HepG2 (cell line): ENCODE measurements at regions not wholly inside any gene's neighbourhood (a gene's known extent, or its start where the extent isn't known, plus 50 kb on each side); places are given as distances from the start of the nearest gene placed in this dataset.

Source experiments
- ATAC-seq: fragments of 200-7000 bp; cut with Tn5 transposase; 3 replicates; pipeline ENCODE4 v1.9.1; 2020; ENCODE audit warnings: mild to moderate bottlenecking, moderate library complexity
- BruUV-seq: library from RNA; stranded (reverse); fragments of 400-500 nt; replicated peaks from 2 replicates; lab custom pipeline; 2021; lab: Mats Ljungman, UMichigan
- CTCF ChIA-PET: fragments of 300-600 bp; formaldehyde crosslinking; extraction: SDS; loops from one replicate; lab custom pipeline; 2021; ENCODE audit warnings: low total read pairs, inconsistent platforms, low intra/inter-chr PET ratio; lab: Yijun Ruan, JAX
- POLR2A ChIA-PET: fragments of 350-600 bp; sonication (Branson Sonifier 250); formaldehyde crosslinking; loops from one replicate; lab custom pipeline; 2020; ENCODE audit warnings: antibody characterized with exemption, inconsistent platforms; lab: Yijun Ruan, JAX
- DNase-seq: peaks from one replicate; pipeline ENCODE4 v3.0.0-alpha.2; 2015; ENCODE audit warnings: low spot score
- FAIRE-seq: peaks from 3 replicates; lab custom pipeline; 2011; peaks lifted over from hg19 to GRCh38; lab: Jason Lieb, UNC
- H2AFZ ChIP-seq: one replicate; pipeline ENCODE4 v1.6.1; 2011; ENCODE audit warnings: low read length, inconsistent platforms
- H3K27ac ChIP-seq: fragments of 300-600 bp; 3 replicates; pipeline ENCODE4 v1.8.0; 2011; ENCODE audit warnings: mixed run types, mild to moderate bottlenecking, mixed read lengths, low read length, inconsistent platforms; ENCODE audit not compliant: insufficient read depth; ENCODE audit errors: extremely low read length
- H3K27me3 ChIP-seq, 2 experiments: fragments of 200-600 bp in 1 of 2; 2 replicates in 1 of 2; 3 replicates in 1 of 2; pipeline versions ENCODE4 v1.6.0 to v1.8.0; 2011; ENCODE audit warnings: low read length in 2 of 2, mild to moderate bottlenecking in 2 of 2, moderate library complexity in 2 of 2, inconsistent platforms in 1 of 2; ENCODE audit not compliant: insufficient read depth in 2 of 2, control insufficient read depth in 1 of 2
- H3K36me3 ChIP-seq, 2 experiments: fragments of 200-600 bp in 1 of 2; replicated peaks in 1 of 2; 2 replicates in 1 of 2; 3 replicates in 1 of 2; pipeline versions ENCODE4 v1.5.1 to v1.8.0; 2011; ENCODE audit warnings: low read length in 2 of 2, inconsistent platforms in 1 of 2; ENCODE audit not compliant: insufficient read depth in 2 of 2, control insufficient read depth in 1 of 2
- H3K4me1 ChIP-seq: 2 replicates; pipeline ENCODE4 v1.5.1; 2012; ENCODE audit warnings: low read length, inconsistent platforms; ENCODE audit not compliant: insufficient read depth
- H3K4me2 ChIP-seq: 2 replicates; pipeline ENCODE4 v1.6.0; 2011; ENCODE audit warnings: low read depth, low read length, inconsistent platforms
- H3K4me3 ChIP-seq, 3 experiments: fragments of 200-600 bp in 1 of 3; sonication (generic), shearing (Covaris generic) in 1 of 3; replicated peaks in 1 of 3; 2 replicates each; pipeline ENCODE4 v1.5.1; 2011 to 2016; ENCODE audit warnings: low read length in 3 of 3, inconsistent platforms in 2 of 3, low read depth in 2 of 3, mild to moderate bottlenecking in 2 of 3, control low read depth in 1 of 3, mixed read lengths in 1 of 3; ENCODE audit not compliant: insufficient read depth in 1 of 3
- H3K79me2 ChIP-seq: one replicate; pipeline ENCODE4 v1.6.1; 2011; ENCODE audit warnings: low read length, inconsistent platforms; ENCODE audit not compliant: insufficient read depth
- H3K9ac ChIP-seq: 2 replicates; pipeline ENCODE4 v1.6.0; 2011; ENCODE audit warnings: mild to moderate bottlenecking, low read depth, low read length, inconsistent platforms; ENCODE audit not compliant: insufficient read depth
- H3K9me3 ChIP-seq: 2 replicates; pipeline ENCODE4 v1.5.1; 2012; ENCODE audit warnings: mild to moderate bottlenecking, low read length
- H4K20me1 ChIP-seq: 2 replicates; pipeline ENCODE4 v1.6.0; 2011; ENCODE audit warnings: inconsistent platforms, mild to moderate bottlenecking, low read length, moderate library complexity; ENCODE audit not compliant: insufficient read depth
- AKAP8 ChIP-seq: sonication (generic); formaldehyde crosslinking; IDR thresholded peaks from 2 replicates; pipeline ENCODE4 v1.5.1; 2020; ENCODE audit warnings: mild to moderate bottlenecking, missing genetic modification reagents
- FOXJ3 ChIP-seq: sonication (generic); formaldehyde crosslinking; IDR thresholded peaks from 2 replicates; pipeline ENCODE4 v1.4.0; 2020; ENCODE audit warnings: missing genetic modification reagents, mild to moderate bottlenecking, borderline replicate concordance
- HNF4G ChIP-seq, 2 experiments: sonication (generic) in 1 of 2; formaldehyde crosslinking in 1 of 2; IDR thresholded peaks; 2 replicates each; pipeline versions ENCODE4 v1.4.0 to v1.6.1; 2011 to 2020; ENCODE audit warnings: borderline replicate concordance in 2 of 2, low read depth in 2 of 2, mild to moderate bottlenecking in 2 of 2, low read length in 1 of 2, missing genetic modification reagents in 1 of 2, moderate library complexity in 1 of 2
- HNRNPUL1 ChIP-seq: fragments of 200-400 bp; formaldehyde crosslinking; IDR thresholded peaks from 2 replicates; pipeline ENCODE4 v1.6.1; 2017; ENCODE audit warnings: low read depth, mild to moderate bottlenecking, low read length, moderate library complexity
- MEIS1 ChIP-seq: sonication (generic); formaldehyde crosslinking; IDR thresholded peaks from 2 replicates; pipeline ENCODE4 v1.9.0; 2021; ENCODE audit warnings: mild to moderate bottlenecking, missing genetic modification reagents, moderate library complexity, borderline replicate concordance
- RXRB ChIP-seq: IDR thresholded peaks from 2 replicates; pipeline ENCODE4 v1.6.1; 2016; ENCODE audit warnings: borderline replicate concordance, missing genetic modification reagents, missing compliant biosample characterization
- SRF ChIP-seq: IDR thresholded peaks from 2 replicates; pipeline ENCODE4 v1.6.1; 2011; ENCODE audit warnings: mild to moderate bottlenecking, low read depth, low read length, moderate library complexity
- STAT5B ChIP-seq: sonication (generic); formaldehyde crosslinking; IDR thresholded peaks from 2 replicates; pipeline ENCODE4 v1.4.0; 2020; ENCODE audit warnings: missing genetic modification reagents
- TOE1 ChIP-seq: sonication (generic); formaldehyde crosslinking; IDR thresholded peaks from 2 replicates; pipeline ENCODE4 v1.4.0; 2020; ENCODE audit warnings: mild to moderate bottlenecking, missing genetic modification reagents
- ZFP62 ChIP-seq: sonication (generic); formaldehyde crosslinking; IDR thresholded peaks from 2 replicates; pipeline ENCODE4 v1.4.0; 2020; ENCODE audit warnings: missing genetic modification reagents
- ZNF274 ChIP-seq: sonication (generic); formaldehyde crosslinking; IDR thresholded peaks from 2 replicates; pipeline ENCODE4 v1.5.1; 2020; ENCODE audit warnings: mild to moderate bottlenecking, missing genetic modification reagents
- ZNF607 ChIP-seq: sonication (generic); formaldehyde crosslinking; IDR thresholded peaks from 2 replicates; pipeline ENCODE4 v1.5.1; 2020; ENCODE audit warnings: missing genetic modification reagents, mild to moderate bottlenecking, borderline replicate concordance
- ZNF772 ChIP-seq: sonication (generic); formaldehyde crosslinking; IDR thresholded peaks from 2 replicates; pipeline ENCODE4 v1.5.0; 2020; ENCODE audit warnings: mild to moderate bottlenecking, missing genetic modification reagents
- WGBS: methylation state at CpG from one replicate; pipeline ENCODE4 v1.1.6; 2017; ENCODE audit warnings: low lambda C conversion rate; 5-methylcytosine and 5-hydroxymethylcytosine counted together
- in situ Hi-C: cut with HindIII; loops from 2 replicates; pipeline ENCODE4 v1.10.0; 2017; ENCODE audit warnings: low pct_unique_long_range_greater_than_20kb; ENCODE audit not compliant: extremely low pct_ligation_motif_present
- intact Hi-C: fragments of 100-400 bp; cut with micrococcal nuclease; formaldehyde crosslinking; loops from one replicate; pipeline ENCODE4 v1.10.0; 2022; ENCODE audit not compliant: unreplicated experiment
- TF ChIP-seq, protein P1 (sequence below): sonication (generic); formaldehyde crosslinking; IDR thresholded peaks from 2 replicates; pipeline ENCODE4 v1.5.0; 2020; ENCODE audit warnings: mild to moderate bottlenecking, missing genetic modification reagents
- TF ChIP-seq, protein P2 (sequence below): sonication (generic); formaldehyde crosslinking; IDR thresholded peaks from 2 replicates; pipeline ENCODE4 v1.5.0; 2020; ENCODE audit warnings: mild to moderate bottlenecking, low read depth, missing genetic modification reagents, borderline replicate concordance
- TF ChIP-seq, protein P3 (sequence below): sonication (generic); formaldehyde crosslinking; IDR thresholded peaks from 2 replicates; pipeline ENCODE4 v1.8.0; 2022; ENCODE audit warnings: missing genetic modification reagents, mild to moderate bottlenecking, moderate library complexity, borderline replicate concordance
- TF ChIP-seq, protein P4 (sequence below): sonication (generic); formaldehyde crosslinking; IDR thresholded peaks from 2 replicates; pipeline ENCODE4 v1.4.0; 2020; ENCODE audit warnings: mild to moderate bottlenecking, missing genetic modification reagents
- TF ChIP-seq, protein P5 (sequence below): sonication (generic); formaldehyde crosslinking; IDR thresholded peaks from 2 replicates; pipeline ENCODE4 v1.4.0; 2020; ENCODE audit warnings: mild to moderate bottlenecking, missing genetic modification reagents

DNA sequence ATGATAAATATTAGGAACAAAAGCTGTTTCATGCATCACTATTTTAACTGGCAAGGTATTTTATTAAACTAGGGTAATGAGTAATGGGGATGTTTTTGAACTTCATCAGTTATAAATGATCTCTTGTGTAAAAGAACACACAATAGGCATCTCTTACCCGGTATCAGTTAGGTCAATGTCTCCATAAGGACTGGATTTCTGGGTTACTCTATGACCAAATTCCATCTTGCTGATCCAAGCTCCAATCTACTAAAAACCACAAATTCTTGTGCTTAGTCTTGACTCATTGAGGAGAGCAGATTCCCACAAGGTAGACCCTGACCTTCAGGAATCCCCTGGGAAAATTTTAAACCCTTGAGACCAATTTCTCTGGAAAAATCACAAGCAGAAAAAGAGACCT is 1167.7 kb downstream of the XPNPEP1 start:
- POLR2A ChIA-PET: no interaction called here
- in situ Hi-C loops: no loop called here
- FAIRE-seq: no peak
- TF ChIP-seq, protein P1, sequence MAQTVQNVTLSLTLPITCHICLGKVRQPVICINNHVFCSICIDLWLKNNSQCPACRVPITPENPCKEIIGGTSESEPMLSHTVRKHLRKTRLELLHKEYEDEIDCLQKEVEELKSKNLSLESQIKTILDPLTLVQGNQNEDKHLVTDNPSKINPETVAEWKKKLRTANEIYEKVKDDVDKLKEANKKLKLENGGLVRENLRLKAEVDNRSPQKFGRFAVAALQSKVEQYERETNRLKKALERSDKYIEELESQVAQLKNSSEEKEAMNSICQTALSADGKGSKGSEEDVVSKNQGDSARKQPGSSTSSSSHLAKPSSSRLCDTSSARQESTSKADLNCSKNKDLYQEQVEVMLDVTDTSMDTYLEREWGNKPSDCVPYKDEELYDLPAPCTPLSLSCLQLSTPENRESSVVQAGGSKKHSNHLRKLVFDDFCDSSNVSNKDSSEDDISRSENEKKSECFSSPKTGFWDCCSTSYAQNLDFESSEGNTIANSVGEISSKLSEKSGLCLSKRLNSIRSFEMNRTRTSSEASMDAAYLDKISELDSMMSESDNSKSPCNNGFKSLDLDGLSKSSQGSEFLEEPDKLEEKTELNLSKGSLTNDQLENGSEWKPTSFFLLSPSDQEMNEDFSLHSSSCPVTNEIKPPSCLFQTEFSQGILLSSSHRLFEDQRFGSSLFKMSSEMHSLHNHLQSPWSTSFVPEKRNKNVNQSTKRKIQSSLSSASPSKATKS (CRISPR knock-in tag): no peak
- TF ChIP-seq ZNF607 (CRISPR knock-in tag) (no peak), RXRB (CRISPR knock-in tag) (no peak), MEIS1 (CRISPR knock-in tag) (no peak), FOXJ3 (no peak), ZNF772 (no peak), SRF (no peak), HNF4G (IDR thresholded peaks at IDR 0.05; ENCODE audit: borderline replicate concordance, low read depth, low read length) (no peak), HNF4G (CRISPR knock-in tag; IDR thresholded peaks at IDR 0.05; ENCODE audit: borderline replicate concordance, low read depth) (no peak), STAT5B (CRISPR knock-in tag) (no peak), ZNF274 (no peak), AKAP8 (CRISPR knock-in tag) (no peak), TOE1 (CRISPR knock-in tag) (no peak), ZFP62 (CRISPR knock-in tag) (no peak), HNRNPUL1 (no peak)
- TF ChIP-seq, protein P2, sequence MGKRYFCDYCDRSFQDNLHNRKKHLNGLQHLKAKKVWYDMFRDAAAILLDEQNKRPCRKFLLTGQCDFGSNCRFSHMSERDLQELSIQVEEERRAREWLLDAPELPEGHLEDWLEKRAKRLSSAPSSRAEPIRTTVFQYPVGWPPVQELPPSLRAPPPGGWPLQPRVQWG (CRISPR knock-in tag): no peak
- TF ChIP-seq, protein P3, sequence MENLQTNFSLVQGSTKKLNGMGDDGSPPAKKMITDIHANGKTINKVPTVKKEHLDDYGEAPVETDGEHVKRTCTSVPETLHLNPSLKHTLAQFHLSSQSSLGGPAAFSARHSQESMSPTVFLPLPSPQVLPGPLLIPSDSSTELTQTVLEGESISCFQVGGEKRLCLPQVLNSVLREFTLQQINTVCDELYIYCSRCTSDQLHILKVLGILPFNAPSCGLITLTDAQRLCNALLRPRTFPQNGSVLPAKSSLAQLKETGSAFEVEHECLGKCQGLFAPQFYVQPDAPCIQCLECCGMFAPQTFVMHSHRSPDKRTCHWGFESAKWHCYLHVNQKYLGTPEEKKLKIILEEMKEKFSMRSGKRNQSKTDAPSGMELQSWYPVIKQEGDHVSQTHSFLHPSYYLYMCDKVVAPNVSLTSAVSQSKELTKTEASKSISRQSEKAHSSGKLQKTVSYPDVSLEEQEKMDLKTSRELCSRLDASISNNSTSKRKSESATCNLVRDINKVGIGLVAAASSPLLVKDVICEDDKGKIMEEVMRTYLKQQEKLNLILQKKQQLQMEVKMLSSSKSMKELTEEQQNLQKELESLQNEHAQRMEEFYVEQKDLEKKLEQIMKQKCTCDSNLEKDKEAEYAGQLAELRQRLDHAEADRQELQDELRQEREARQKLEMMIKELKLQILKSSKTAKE (CRISPR knock-in tag): no peak
- TF ChIP-seq, protein P4, sequence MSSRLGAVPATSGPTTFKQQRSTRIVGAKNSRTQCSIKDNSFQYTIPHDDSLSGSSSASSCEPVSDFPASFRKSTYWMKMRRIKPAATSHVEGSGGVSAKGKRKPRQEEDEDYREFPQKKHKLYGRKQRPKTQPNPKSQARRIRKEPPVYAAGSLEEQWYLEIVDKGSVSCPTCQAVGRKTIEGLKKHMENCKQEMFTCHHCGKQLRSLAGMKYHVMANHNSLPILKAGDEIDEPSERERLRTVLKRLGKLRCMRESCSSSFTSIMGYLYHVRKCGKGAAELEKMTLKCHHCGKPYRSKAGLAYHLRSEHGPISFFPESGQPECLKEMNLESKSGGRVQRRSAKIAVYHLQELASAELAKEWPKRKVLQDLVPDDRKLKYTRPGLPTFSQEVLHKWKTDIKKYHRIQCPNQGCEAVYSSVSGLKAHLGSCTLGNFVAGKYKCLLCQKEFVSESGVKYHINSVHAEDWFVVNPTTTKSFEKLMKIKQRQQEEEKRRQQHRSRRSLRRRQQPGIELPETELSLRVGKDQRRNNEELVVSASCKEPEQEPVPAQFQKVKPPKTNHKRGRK (CRISPR knock-in tag): no peak
- TF ChIP-seq, protein P5, sequence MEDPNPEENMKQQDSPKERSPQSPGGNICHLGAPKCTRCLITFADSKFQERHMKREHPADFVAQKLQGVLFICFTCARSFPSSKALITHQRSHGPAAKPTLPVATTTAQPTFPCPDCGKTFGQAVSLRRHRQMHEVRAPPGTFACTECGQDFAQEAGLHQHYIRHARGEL (CRISPR knock-in tag): no peak

More for the DNA sequence above, 1167.7 kb downstream of the XPNPEP1 start:
- Histone ChIP-seq H4K20me1 (no peaks in the 10 kb centered on the region), H3K9me3 (peaks cover 96% of the 10 kb centered on the region), H3K79me2 (no peaks in the 10 kb centered on the region), H3K4me1 (no peaks in the 10 kb centered on the region), H3K27me3 (no peaks in the 10 kb centered on the region), H3K36me3 (no peaks in the 10 kb centered on the region), H3K4me3 (no peak overlapping the region), H3K9ac (no peak overlapping the region), H3K4me2 (no peak overlapping the region), H3K27ac (no peak overlapping the region), H2AFZ (no peak overlapping the region)
- no TSS peak for BruUV-seq
- WGBS: 0% methylated on average over 1 of the region's 1 CpG
- ATAC-seq (no peak), DNase-seq (no peak)
- intact Hi-C loops: no loop called here
- CTCF ChIA-PET: no interaction called here
